ENCODE measurements at regions not wholly inside any gene's neighbourhood (a gene's known extent, or its start where the extent isn't known, plus 50 kb on each side); places are given as distances from the start of the nearest gene placed in this dataset.

GRCh38 chr10:111515706-111516105 is 438.9 kb downstream of the ADRA2A start:
- no peak for DNase-seq (ENCODE audit: low spot score)

GRCh38 chr10:111516144-111516543 is 439.3 kb downstream of the ADRA2A start:
- no peak for DNase-seq (ENCODE audit: low spot score)

GRCh38 chr10:111522141-111522540 is 445.3 kb downstream of the ADRA2A start:
- DNase-seq (ENCODE audit: low spot score), result no peak

GRCh38 chr10:111522551-111522950 is 445.7 kb downstream of the ADRA2A start:
- no peak for DNase-seq (ENCODE audit: low spot score)

GRCh38 chr10:111523016-111523415 is 446.2 kb downstream of the ADRA2A start:
- no peak for DNase-seq (ENCODE audit: low spot score)

GRCh38 chr10:111524134-111524533 is 447.3 kb downstream of the ADRA2A start:
- DNase-seq (ENCODE audit: low spot score), result no peak

GRCh38 chr10:111525696-111526095 is 448.9 kb downstream of the ADRA2A start:
- no peak for DNase-seq (ENCODE audit: low spot score)

GRCh38 chr10:111531690-111532089 is 454.9 kb downstream of the ADRA2A start:
- DNase-seq (ENCODE audit: low spot score), result no peak

GRCh38 chr10:111532139-111532538 is 455.3 kb downstream of the ADRA2A start:
- DNase-seq (ENCODE audit: low spot score), result no peak

GRCh38 chr10:111539246-111539645 is 462.4 kb downstream of the ADRA2A start:
- no peak for DNase-seq (ENCODE audit: low spot score)

GRCh38 chr10:111543854-111544253 is 467.0 kb downstream of the ADRA2A start:
- DNase-seq (ENCODE audit: low spot score), result no peak

- DNase-seq (ENCODE audit: low spot score), result no peak
Measured at GRCh38 chr10:111545861-111546605, 469.2 kb downstream of the ADRA2A start.

- DNase-seq (ENCODE audit: low spot score), result no peak
Measured at GRCh38 chr10:111548084-111548726, 471.4 kb downstream of the ADRA2A start.

- DNase-seq (ENCODE audit: low spot score), result no peak
Measured at GRCh38 chr10:111551001-111551400, 474.2 kb downstream of the ADRA2A start.

- no peak for DNase-seq (ENCODE audit: low spot score)
Measured at GRCh38 chr10:111556666-111557065, 479.8 kb downstream of the ADRA2A start.

- DNase-seq (ENCODE audit: low spot score), result no peak
Measured at GRCh38 chr10:111558211-111558610, 481.4 kb downstream of the ADRA2A start.

- no peak for DNase-seq (ENCODE audit: low spot score)
Measured at GRCh38 chr10:111560027-111560426, 483.2 kb downstream of the ADRA2A start.

GRCh38 chr10:111561124-111561523 is 484.3 kb downstream of the ADRA2A start:
- no peak for DNase-seq (ENCODE audit: low spot score)

- DNase-seq (ENCODE audit: low spot score), result no peak
Measured at GRCh38 chr10:111565542-111565941, 488.7 kb downstream of the ADRA2A start.

GRCh38 chr10:111578076-111578475 is 501.2 kb downstream of the ADRA2A start:
- DNase-seq (ENCODE audit: low spot score), result no peak

GRCh38 chr10:111579473-111579872 is 502.6 kb downstream of the ADRA2A start:
- DNase-seq (ENCODE audit: low spot score), result no peak

- no peak for DNase-seq (ENCODE audit: low spot score)
Measured at GRCh38 chr10:111590703-111591102, 513.9 kb downstream of the ADRA2A start.

GRCh38 chr10:111593578-111593977 is 516.7 kb downstream of the ADRA2A start:
- DNase-seq (ENCODE audit: low spot score), result no peak

- DNase-seq (ENCODE audit: low spot score), result no peak
Measured at GRCh38 chr10:111595173-111595572, 518.3 kb downstream of the ADRA2A start.

Measured in CD4-positive, alpha-beta T cell treated with Interleukin-15 for 4 hours (primary cell).